HEK293 (cell line): ENCODE measurements at regions not wholly inside any gene's neighbourhood (a gene's known extent, or its start where the extent isn't known, plus 50 kb on each side); places are given as distances from the start of the nearest gene placed in this dataset.

Experiments
- ZEB2 ChIP-seq: fragments of 450-650 bp; formaldehyde crosslinking; IDR thresholded peaks from 2 replicates; pipeline ENCODE4 v1.5.1; 2016; ENCODE audit warnings: missing biosample characterization, missing genetic modification characterization
- ZFP41 ChIP-seq: fragments of 450-650 bp; formaldehyde crosslinking; IDR thresholded peaks from 2 replicates; pipeline ENCODE4 v1.5.1; 2016; ENCODE audit warnings: missing biosample characterization, missing genetic modification characterization, borderline replicate concordance
- ZNF211 ChIP-seq: fragments of 450-650 bp; formaldehyde crosslinking; IDR thresholded peaks from 2 replicates; pipeline ENCODE4 v1.5.1; 2016; ENCODE audit warnings: low read depth, missing biosample characterization, missing genetic modification characterization
- TF ChIP-seq, protein P1 (sequence below): fragments of 450-650 bp; formaldehyde crosslinking; IDR thresholded peaks from 2 replicates; pipeline ENCODE4 v1.5.1; 2016; ENCODE audit warnings: missing biosample characterization, missing genetic modification characterization
- TF ChIP-seq, protein P2 (sequence below): fragments of 450-650 bp; formaldehyde crosslinking; IDR thresholded peaks from 2 replicates; pipeline ENCODE4 v1.5.1; 2016; ENCODE audit warnings: missing biosample characterization, missing genetic modification characterization
- TF ChIP-seq, protein P3 (sequence below): fragments of 450-650 bp; formaldehyde crosslinking; IDR thresholded peaks from 2 replicates; pipeline ENCODE4 v1.5.1; 2016; ENCODE audit warnings: missing biosample characterization, missing genetic modification characterization

DNA sequence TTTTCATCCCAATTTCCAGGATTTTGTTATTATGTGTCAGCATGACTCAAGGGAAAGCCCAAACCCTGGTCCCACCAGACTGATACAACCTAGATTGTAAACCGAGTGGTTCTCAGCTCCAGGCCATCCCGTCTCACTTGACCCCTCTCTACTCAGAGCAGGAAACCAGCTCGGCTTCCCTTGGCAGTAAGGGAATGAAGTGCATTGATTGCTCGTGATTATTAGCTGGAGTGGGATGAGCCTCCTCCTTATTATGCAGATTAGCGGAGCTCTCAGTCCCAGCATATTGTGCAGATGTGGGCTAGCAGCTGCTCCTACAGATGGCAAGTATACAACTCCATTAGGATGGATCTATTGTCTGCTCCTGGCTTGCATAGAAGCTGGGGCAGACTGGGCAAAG, 167.6 kb downstream of the LNPK start:
- no peak for TF ChIP-seq ZNF211 (tag by site-specific recombination)
- no peak for TF ChIP-seq ZFP41 (tag by site-specific recombination)
- TF ChIP-seq, protein P1, sequence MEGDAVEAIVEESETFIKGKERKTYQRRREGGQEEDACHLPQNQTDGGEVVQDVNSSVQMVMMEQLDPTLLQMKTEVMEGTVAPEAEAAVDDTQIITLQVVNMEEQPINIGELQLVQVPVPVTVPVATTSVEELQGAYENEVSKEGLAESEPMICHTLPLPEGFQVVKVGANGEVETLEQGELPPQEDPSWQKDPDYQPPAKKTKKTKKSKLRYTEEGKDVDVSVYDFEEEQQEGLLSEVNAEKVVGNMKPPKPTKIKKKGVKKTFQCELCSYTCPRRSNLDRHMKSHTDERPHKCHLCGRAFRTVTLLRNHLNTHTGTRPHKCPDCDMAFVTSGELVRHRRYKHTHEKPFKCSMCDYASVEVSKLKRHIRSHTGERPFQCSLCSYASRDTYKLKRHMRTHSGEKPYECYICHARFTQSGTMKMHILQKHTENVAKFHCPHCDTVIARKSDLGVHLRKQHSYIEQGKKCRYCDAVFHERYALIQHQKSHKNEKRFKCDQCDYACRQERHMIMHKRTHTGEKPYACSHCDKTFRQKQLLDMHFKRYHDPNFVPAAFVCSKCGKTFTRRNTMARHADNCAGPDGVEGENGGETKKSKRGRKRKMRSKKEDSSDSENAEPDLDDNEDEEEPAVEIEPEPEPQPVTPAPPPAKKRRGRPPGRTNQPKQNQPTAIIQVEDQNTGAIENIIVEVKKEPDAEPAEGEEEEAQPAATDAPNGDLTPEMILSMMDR (tag by site-specific recombination) = no peak
- TF ChIP-seq, protein P2, sequence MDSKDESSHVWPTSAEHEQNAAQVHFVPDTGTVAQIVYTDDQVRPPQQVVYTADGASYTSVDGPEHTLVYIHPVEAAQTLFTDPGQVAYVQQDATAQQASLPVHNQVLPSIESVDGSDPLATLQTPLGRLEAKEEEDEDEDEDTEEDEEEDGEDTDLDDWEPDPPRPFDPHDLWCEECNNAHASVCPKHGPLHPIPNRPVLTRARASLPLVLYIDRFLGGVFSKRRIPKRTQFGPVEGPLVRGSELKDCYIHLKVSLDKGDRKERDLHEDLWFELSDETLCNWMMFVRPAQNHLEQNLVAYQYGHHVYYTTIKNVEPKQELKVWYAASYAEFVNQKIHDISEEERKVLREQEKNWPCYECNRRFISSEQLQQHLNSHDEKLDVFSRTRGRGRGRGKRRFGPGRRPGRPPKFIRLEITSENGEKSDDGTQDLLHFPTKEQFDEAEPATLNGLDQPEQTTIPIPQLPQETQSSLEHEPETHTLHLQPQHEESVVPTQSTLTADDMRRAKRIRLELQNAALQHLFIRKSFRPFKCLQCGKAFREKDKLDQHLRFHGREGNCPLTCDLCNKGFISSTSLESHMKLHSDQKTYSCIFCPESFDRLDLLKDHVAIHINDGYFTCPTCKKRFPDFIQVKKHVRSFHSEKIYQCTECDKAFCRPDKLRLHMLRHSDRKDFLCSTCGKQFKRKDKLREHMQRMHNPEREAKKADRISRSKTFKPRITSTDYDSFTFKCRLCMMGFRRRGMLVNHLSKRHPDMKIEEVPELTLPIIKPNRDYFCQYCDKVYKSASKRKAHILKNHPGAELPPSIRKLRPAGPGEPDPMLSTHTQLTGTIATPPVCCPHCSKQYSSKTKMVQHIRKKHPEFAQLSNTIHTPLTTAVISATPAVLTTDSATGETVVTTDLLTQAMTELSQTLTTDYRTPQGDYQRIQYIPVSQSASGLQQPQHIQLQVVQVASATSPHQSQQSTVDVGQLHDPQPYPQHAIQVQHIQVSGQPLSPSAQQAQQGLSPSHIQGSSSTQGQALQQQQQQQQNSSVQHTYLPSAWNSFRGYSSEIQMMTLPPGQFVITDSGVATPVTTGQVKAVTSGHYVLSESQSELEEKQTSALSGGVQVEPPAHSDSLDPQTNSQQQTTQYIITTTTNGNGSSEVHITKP (tag by site-specific recombination) = no peak
- TF ChIP-seq, protein P3, sequence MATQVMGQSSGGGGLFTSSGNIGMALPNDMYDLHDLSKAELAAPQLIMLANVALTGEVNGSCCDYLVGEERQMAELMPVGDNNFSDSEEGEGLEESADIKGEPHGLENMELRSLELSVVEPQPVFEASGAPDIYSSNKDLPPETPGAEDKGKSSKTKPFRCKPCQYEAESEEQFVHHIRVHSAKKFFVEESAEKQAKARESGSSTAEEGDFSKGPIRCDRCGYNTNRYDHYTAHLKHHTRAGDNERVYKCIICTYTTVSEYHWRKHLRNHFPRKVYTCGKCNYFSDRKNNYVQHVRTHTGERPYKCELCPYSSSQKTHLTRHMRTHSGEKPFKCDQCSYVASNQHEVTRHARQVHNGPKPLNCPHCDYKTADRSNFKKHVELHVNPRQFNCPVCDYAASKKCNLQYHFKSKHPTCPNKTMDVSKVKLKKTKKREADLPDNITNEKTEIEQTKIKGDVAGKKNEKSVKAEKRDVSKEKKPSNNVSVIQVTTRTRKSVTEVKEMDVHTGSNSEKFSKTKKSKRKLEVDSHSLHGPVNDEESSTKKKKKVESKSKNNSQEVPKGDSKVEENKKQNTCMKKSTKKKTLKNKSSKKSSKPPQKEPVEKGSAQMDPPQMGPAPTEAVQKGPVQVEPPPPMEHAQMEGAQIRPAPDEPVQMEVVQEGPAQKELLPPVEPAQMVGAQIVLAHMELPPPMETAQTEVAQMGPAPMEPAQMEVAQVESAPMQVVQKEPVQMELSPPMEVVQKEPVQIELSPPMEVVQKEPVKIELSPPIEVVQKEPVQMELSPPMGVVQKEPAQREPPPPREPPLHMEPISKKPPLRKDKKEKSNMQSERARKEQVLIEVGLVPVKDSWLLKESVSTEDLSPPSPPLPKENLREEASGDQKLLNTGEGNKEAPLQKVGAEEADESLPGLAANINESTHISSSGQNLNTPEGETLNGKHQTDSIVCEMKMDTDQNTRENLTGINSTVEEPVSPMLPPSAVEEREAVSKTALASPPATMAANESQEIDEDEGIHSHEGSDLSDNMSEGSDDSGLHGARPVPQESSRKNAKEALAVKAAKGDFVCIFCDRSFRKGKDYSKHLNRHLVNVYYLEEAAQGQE = no peak
- TF ChIP-seq ZEB2 = no peak
